HUES48 (cell line): ENCODE measurements at regions not wholly inside any gene's neighbourhood (a gene's known extent, or its start where the extent isn't known, plus 50 kb on each side); places are given as distances from the start of the nearest gene placed in this dataset.

Experiments
- H3K27ac ChIP-seq: one replicate; pipeline ENCODE4 v1.7.0; 2013; ENCODE audit warnings: low read depth, low read length, inconsistent platforms
- H3K27me3 ChIP-seq: 2 replicates; pipeline ENCODE4 v1.6.1; 2013; ENCODE audit warnings: mild to moderate bottlenecking, low read length; ENCODE audit not compliant: control insufficient read depth, insufficient read depth
- H3K36me3 ChIP-seq: 2 replicates; pipeline ENCODE4 v1.6.1; 2013; ENCODE audit warnings: low read length; ENCODE audit not compliant: control insufficient read depth, insufficient read depth
- H3K4me1 ChIP-seq: 2 replicates; pipeline ENCODE4 v1.6.1; 2013; ENCODE audit warnings: mild to moderate bottlenecking, low read length; ENCODE audit not compliant: control insufficient read depth, insufficient read depth
- H3K4me3 ChIP-seq: 2 replicates; pipeline ENCODE4 v1.5.1; 2013; ENCODE audit warnings: mild to moderate bottlenecking, low read depth, low read length
- H3K9ac ChIP-seq: 2 replicates; pipeline ENCODE4 v1.6.1; 2013; ENCODE audit warnings: mild to moderate bottlenecking, low read depth, low read length, moderate library complexity
- H3K9me3 ChIP-seq: 2 replicates; pipeline ENCODE4 v1.6.1; 2013; ENCODE audit warnings: low read length; ENCODE audit not compliant: control insufficient read depth, insufficient read depth

- Histone ChIP-seq H3K27me3 (no peaks in the 10 kb centered on the region), H3K4me1 (no peaks in the 10 kb centered on the region), H3K36me3 (no peaks in the 10 kb centered on the region), H3K9ac (no peak overlapping the region), H3K27ac (no peak overlapping the region), H3K9me3 (no peaks in the 10 kb centered on the region), H3K4me3 (no peak overlapping the region)
These were observed 260.3 kb downstream of the RBFOX3 start for GRCh38 chr17:79350533-79350932.

- Histone ChIP-seq H3K4me1 (no peaks in the 10 kb centered on the region), H3K9ac (no peak overlapping the region), H3K4me3 (no peak overlapping the region), H3K27ac (no peak overlapping the region), H3K9me3 (no peaks in the 10 kb centered on the region), H3K27me3 (no peaks in the 10 kb centered on the region), H3K36me3 (no peaks in the 10 kb centered on the region)
These were observed 261.1 kb downstream of the RBFOX3 start for GRCh38 chr17:79349506-79350400.

- Histone ChIP-seq H3K27me3 (no peaks in the 10 kb centered on the region), H3K9me3 (no peaks in the 10 kb centered on the region), H3K4me3 (no peak overlapping the region), H3K4me1 (no peaks in the 10 kb centered on the region), H3K36me3 (no peaks in the 10 kb centered on the region), H3K9ac (no peak overlapping the region), H3K27ac (no peak overlapping the region)
These were observed 267.8 kb downstream of the ENGASE start for GRCh38 chr17:79342376-79342775.

- no peak overlapping the region for H3K27ac ChIP-seq
- H3K4me3 ChIP-seq = no peak overlapping the region
- no peaks in the 10 kb centered on the region for H3K4me1 ChIP-seq
These were observed 267.2 kb downstream of the ENGASE start for GRCh38 chr17:79341816-79342215.

GRCh38 chr17:79341222-79341780 is 266.7 kb downstream of the ENGASE start:
- H3K4me1 ChIP-seq = no peaks in the 10 kb centered on the region
- H3K9ac ChIP-seq = no peak overlapping the region
- H3K27me3 ChIP-seq = no peaks in the 10 kb centered on the region
- H3K9me3 ChIP-seq = no peaks in the 10 kb centered on the region
- H3K27ac ChIP-seq = no peak overlapping the region
- H3K4me3 ChIP-seq = no peak overlapping the region
- no peaks in the 10 kb centered on the region for H3K36me3 ChIP-seq

More at GRCh38 chr17:79341816-79342215, 267.2 kb downstream of the ENGASE start:
- H3K9ac ChIP-seq = no peak overlapping the region
- no peaks in the 10 kb centered on the region for H3K27me3 ChIP-seq
- H3K36me3 ChIP-seq = no peaks in the 10 kb centered on the region
- H3K9me3 ChIP-seq = no peaks in the 10 kb centered on the region

DNA sequence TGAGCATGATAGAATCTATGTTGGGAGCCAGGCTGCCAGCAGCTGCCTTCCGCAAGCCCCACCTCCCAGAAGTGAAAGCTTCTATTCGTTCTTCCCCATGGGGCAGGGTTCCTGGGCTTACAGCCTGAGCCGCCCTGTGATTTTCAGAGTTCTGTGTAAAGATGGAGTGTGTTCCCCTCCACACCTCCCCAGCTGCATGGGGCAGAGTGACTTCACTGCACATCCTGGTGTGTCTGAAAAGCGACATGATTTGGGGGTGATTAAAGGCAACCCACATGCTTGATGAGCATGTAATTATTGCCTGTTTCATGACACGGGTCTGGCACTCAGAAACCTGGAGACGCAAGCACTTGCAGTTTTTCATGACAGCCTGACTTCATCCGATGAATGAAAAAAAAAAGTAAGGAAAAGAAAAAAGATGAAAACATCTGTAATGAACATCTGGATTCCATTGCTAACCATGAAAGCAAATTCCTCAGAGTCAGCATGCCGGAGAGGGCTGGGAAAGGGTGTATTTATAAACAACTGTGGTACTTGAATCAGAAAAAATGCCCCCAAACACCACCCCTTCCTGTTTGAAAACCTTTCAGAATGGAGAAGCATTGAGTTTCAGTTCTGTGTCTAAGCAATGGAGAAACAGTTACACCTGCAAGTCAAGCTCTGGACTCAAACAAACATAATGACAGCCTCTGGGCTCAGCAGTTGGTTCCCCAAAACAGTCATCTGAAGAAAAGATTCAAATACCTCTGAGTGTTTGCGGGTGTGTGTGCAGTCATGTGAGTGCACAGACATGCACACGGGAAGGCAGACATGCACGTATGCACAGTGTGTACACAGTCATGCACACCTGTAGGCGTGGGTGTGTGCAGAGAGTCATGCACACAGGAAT is 266.0 kb downstream of the ENGASE start:
- no peaks in the 10 kb centered on the region for H3K4me1 ChIP-seq
- H3K9me3 ChIP-seq = no peaks in the 10 kb centered on the region
- no peak overlapping the region for H3K9ac ChIP-seq
- no peak overlapping the region for H3K27ac ChIP-seq
- no peak overlapping the region for H3K4me3 ChIP-seq
- H3K27me3 ChIP-seq = no peaks in the 10 kb centered on the region
- no peaks in the 10 kb centered on the region for H3K36me3 ChIP-seq

GRCh38 chr17:79339321-79339720 is 264.7 kb downstream of the ENGASE start:
- Histone ChIP-seq H3K4me1 (no peaks in the 10 kb centered on the region), H3K27ac (no peak overlapping the region), H3K9me3 (no peaks in the 10 kb centered on the region), H3K36me3 (no peaks in the 10 kb centered on the region), H3K4me3 (no peak overlapping the region), H3K9ac (no peak overlapping the region), H3K27me3 (no peaks in the 10 kb centered on the region)

- Histone ChIP-seq H3K4me1 (no peaks in the 10 kb centered on the region), H3K27me3 (no peaks in the 10 kb centered on the region), H3K9ac (no peak overlapping the region), H3K9me3 (no peaks in the 10 kb centered on the region), H3K27ac (no peak overlapping the region), H3K36me3 (no peaks in the 10 kb centered on the region), H3K4me3 (no peak overlapping the region)
These were observed 264.0 kb downstream of the ENGASE start for GRCh38 chr17:79338604-79339003.

- Histone ChIP-seq H3K36me3 (no peaks in the 10 kb centered on the region), H3K27me3 (no peaks in the 10 kb centered on the region)
These were observed 263.5 kb downstream of the ENGASE start for GRCh38 chr17:79338152-79338551.

DNA sequence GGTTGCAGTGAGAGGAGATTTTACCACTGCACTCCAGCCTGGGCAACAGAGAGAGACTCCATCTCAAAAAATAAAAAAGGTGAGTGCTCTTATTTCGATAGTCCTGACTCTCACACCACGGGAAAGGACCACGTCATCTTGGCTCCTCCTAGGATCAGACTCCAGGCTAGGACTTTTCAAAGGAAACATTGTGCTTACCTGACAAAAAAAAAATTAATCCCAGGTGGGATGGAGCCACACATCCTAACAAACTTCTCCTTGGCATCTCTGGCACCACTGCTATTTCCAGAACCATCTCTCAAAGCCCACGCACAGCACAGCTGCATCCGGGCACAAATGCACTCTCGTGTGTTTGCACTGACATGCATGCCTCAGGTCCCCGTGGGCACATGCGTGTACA is 262.4 kb downstream of the ENGASE start:
- no peak overlapping the region for H3K9ac ChIP-seq
- no peaks in the 10 kb centered on the region for H3K27me3 ChIP-seq

More at GRCh38 chr17:79338152-79338551, 263.5 kb downstream of the ENGASE start:
- Histone ChIP-seq H3K4me3 (no peak overlapping the region), H3K9ac (no peak overlapping the region), H3K4me1 (no peaks in the 10 kb centered on the region), H3K27ac (no peak overlapping the region), H3K9me3 (no peaks in the 10 kb centered on the region)

More for the DNA sequence above, 262.4 kb downstream of the ENGASE start:
- no peaks in the 10 kb centered on the region for H3K9me3 ChIP-seq
- no peak overlapping the region for H3K4me3 ChIP-seq
- H3K36me3 ChIP-seq = no peaks in the 10 kb centered on the region
- no peak overlapping the region for H3K27ac ChIP-seq
- H3K4me1 ChIP-seq = no peaks in the 10 kb centered on the region
